ENCODE measurements at regions not wholly inside any gene's neighbourhood (a gene's known extent, or its start where the extent isn't known, plus 50 kb on each side); places are given as distances from the start of the nearest gene placed in this dataset.

DNA sequence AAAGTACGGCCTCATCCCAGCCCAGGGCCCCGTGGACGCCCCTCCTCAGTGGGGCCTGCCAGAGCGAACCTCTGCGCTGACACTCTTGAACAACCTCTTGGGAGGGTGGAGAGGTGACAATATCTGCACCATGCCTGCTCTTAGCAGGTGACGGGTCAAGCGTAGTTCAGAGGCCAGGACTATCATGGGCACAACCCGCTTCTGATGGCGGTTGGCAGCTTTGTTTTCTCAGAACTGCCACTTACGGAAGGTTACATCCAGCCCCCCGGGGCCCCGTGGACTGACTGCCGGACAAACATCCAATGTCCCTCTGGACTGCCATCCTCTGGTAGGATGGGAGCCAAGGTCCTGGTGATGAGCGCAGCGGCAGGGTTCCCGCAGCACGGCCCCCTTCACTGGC is 91.1 kb downstream of the TUBA3C start:
- TF ChIP-seq, protein P1, sequence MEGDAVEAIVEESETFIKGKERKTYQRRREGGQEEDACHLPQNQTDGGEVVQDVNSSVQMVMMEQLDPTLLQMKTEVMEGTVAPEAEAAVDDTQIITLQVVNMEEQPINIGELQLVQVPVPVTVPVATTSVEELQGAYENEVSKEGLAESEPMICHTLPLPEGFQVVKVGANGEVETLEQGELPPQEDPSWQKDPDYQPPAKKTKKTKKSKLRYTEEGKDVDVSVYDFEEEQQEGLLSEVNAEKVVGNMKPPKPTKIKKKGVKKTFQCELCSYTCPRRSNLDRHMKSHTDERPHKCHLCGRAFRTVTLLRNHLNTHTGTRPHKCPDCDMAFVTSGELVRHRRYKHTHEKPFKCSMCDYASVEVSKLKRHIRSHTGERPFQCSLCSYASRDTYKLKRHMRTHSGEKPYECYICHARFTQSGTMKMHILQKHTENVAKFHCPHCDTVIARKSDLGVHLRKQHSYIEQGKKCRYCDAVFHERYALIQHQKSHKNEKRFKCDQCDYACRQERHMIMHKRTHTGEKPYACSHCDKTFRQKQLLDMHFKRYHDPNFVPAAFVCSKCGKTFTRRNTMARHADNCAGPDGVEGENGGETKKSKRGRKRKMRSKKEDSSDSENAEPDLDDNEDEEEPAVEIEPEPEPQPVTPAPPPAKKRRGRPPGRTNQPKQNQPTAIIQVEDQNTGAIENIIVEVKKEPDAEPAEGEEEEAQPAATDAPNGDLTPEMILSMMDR (IDR thresholded peaks at IDR 0.05; ENCODE audit: insufficient read depth, low read length), result no peak
- TF ChIP-seq POLR2AphosphoS5 (IDR thresholded peaks at IDR 0.05; ENCODE audit: low read depth), result no peak
- TF ChIP-seq SPI1 (IDR thresholded peaks at IDR 0.05; ENCODE audit: borderline replicate concordance, low read depth), result no peak
- TF ChIP-seq, protein P2, sequence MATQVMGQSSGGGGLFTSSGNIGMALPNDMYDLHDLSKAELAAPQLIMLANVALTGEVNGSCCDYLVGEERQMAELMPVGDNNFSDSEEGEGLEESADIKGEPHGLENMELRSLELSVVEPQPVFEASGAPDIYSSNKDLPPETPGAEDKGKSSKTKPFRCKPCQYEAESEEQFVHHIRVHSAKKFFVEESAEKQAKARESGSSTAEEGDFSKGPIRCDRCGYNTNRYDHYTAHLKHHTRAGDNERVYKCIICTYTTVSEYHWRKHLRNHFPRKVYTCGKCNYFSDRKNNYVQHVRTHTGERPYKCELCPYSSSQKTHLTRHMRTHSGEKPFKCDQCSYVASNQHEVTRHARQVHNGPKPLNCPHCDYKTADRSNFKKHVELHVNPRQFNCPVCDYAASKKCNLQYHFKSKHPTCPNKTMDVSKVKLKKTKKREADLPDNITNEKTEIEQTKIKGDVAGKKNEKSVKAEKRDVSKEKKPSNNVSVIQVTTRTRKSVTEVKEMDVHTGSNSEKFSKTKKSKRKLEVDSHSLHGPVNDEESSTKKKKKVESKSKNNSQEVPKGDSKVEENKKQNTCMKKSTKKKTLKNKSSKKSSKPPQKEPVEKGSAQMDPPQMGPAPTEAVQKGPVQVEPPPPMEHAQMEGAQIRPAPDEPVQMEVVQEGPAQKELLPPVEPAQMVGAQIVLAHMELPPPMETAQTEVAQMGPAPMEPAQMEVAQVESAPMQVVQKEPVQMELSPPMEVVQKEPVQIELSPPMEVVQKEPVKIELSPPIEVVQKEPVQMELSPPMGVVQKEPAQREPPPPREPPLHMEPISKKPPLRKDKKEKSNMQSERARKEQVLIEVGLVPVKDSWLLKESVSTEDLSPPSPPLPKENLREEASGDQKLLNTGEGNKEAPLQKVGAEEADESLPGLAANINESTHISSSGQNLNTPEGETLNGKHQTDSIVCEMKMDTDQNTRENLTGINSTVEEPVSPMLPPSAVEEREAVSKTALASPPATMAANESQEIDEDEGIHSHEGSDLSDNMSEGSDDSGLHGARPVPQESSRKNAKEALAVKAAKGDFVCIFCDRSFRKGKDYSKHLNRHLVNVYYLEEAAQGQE (IDR thresholded peaks at IDR 0.05; ENCODE audit: insufficient replicate concordance, low read depth), result no peak
